ENCODE measurements at regions not wholly inside any gene's neighbourhood (a gene's known extent, or its start where the extent isn't known, plus 50 kb on each side); places are given as distances from the start of the nearest gene placed in this dataset.

GRCh38 chr4:3685081-3685645 is 81.0 kb upstream of the ADRA2C start:
- in situ Hi-C loops (cut with HindIII; ENCODE audit: low sequenced_read_pairs) = no loop called here

DNA sequence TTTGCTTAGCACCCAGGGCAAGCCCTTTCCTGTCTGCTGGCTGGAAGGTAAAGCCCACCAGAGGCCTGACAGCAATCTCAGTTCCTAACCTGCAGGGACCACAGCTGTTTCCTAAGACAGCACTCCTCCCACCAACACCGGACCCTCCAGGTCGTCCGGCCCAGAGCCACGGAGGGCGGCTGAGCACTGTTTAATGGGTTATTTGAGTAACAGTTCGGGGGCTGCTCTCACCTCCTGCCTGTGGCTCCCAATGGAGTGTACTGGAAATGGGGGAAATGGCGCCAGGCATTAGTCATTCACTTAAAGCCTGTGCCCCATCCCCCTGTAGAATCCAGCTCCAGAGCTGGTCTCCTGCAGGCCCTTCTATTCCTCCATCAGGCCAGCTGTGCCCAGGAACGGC is 81.6 kb upstream of the ADRA2C start:
- in situ Hi-C loops (cut with HindIII; ENCODE audit: low sequenced_read_pairs) = no loop called here

DNA sequence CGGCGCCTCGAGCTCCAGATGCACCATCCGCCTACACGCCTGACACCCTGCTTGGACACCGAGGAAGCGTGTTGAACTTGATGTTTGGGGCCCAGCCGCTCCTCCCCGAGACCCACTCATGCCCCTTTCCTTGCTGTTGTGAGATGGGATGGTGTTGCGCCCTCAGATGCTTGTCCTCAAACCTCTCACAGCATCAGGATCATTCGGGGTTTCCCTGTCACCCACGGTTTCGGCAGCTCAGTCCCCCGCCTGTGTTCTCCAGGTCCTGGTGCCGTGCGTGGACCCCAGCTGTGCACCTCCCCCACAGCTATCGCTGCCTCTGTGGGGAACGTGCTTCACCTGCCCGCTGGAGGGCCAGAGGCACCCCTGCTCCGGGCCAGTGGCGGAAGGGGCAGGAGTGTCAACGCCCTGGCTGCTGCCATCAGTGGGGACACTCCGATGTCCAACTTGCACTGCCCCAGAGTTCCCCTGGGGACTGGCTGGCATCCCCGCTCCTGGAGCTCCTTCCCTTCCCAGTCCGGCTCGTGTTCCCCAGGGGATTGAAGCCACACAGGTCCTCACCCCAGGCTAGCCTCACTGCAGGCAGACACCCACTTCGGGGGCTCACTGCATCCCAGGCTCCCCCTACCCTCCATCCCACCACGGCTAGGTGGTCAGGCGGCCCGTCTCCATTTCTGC is 82.3 kb upstream of the ADRA2C start:
- in situ Hi-C loops (cut with HindIII; ENCODE audit: low sequenced_read_pairs) = no loop called here

GRCh38 chr4:3683077-3683743 is 83.0 kb upstream of the ADRA2C start:
- in situ Hi-C loops (cut with HindIII; ENCODE audit: low sequenced_read_pairs) = no loop called here

DNA sequence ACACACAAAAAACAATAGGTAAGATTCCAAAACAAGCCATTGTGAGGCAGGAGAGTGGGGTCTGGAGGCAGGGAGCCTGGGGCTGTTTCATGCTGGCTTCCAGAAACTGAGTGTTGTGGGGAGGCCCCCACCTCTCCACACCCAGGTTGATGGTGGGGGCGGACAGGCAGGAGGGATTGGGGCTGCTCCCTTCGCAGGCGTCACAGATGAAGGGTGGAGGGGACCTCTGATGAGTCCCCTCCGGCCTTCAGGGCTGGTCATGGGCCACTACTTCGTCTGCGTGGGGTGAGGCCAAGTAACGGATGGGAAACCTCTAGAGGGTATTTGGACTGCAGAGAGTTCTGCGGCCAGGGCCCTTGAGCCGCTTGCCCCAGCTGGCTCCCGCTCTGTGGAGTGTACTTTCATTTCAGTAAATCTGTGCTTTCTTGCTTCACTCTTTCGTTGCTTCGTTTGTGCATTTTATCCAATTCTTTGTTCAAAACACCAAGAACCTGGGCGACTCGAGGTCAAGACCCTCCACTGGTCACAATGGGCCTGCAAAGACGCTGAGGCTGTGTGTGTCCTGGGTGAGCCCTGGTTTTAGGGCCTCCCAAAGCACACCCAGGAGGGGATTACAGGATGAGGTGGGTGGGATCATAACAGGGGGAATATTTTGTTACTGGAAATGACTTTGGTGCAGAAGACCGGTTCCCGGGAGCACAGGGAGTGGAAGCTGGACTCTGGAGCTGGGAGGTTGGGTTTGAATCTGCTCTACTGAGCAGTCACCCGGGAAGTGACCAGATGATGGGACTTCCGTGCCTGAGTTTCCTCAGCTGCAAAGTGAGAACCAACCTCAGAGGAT is 83.7 kb upstream of the ADRA2C start:
- in situ Hi-C loops (cut with HindIII; ENCODE audit: low sequenced_read_pairs) = no loop called here

GRCh38 chr4:3681191-3681590 is 85.0 kb upstream of the ADRA2C start:
- in situ Hi-C loops (cut with HindIII; ENCODE audit: low sequenced_read_pairs) = no loop called here

DNA sequence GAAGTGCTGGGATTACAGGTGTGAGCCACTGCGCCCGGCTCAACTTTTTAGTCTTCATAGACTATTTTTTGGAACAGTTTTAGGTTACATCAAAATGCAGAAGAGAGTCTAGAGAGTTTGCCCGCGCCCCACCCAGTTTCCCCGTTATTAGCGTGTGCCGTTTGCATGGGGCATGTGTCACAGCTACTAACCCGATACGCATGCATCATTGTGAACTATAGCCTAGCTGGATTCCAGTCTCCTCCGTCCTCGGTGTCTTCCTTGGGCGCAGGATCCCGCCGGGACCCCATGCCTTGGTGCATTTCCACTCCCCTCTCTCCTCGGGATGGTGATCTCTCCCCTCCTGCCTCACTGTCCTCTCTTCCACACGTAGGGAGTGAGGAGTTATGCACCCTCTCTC is 85.5 kb upstream of the ADRA2C start:
- in situ Hi-C loops (cut with HindIII; ENCODE audit: low sequenced_read_pairs) = no loop called here

DNA sequence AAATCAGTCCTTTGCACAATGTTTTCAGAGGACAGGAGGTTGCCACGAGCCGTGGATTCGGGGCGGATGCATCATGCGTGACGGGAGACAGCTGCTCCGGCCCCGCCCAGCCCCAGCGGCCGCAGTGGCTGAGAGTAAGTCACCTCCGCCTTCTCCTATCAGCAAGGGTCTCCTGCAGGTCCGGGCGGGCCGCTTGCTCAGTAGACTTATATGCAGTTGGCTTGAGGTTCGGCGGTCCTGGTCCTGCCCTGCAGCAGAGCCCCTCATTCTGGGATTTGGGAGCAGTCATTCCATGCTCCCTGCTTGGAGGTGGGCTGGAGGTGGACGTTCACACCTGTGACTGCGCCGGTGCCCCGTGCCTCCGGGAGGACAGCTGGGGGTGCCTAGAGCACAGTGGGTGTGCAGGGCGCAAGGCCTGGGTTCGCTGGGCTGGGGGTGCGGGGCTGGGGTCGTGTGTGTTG is 86.3 kb upstream of the ADRA2C start:
- in situ Hi-C loops (cut with HindIII; ENCODE audit: low sequenced_read_pairs) = no loop called here

DNA sequence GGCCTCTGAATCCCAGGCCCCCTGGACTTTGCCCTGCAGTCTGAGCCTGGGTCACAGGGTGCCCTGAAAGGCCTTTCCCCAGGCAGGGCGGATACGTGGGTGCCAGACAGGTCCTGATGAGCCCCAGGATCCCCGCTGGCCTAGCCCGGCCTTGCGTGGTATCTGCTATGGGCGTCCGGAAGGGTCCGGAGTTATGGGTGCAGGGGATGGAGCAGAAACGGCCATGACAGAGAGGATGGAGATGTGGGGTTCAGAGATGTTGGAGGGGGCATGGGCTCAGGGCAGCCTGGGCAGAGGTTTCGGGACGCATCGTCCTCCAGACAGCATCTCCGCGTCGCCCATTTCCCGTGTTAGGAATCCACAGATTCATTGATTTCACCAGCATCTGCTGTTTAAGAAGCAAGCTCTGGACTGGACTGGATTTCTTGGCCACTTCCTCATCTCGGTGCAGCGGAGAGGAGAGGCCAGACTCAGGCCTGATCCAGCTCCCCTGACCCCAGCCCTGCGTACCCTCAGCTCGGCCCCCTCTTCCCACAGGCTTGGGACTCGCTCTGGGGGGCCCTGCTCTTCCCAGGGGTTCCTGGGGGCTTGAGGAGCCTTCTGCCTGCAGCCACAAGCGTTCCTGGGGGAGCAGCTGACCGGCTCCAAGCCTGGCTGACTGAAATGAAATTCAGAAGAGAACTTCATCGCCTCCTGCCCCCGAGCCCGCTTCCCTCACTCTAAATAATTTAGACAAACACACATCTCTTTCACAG is 86.9 kb upstream of the ADRA2C start:
- in situ Hi-C loops (cut with HindIII; ENCODE audit: low sequenced_read_pairs) = no loop called here

DNA sequence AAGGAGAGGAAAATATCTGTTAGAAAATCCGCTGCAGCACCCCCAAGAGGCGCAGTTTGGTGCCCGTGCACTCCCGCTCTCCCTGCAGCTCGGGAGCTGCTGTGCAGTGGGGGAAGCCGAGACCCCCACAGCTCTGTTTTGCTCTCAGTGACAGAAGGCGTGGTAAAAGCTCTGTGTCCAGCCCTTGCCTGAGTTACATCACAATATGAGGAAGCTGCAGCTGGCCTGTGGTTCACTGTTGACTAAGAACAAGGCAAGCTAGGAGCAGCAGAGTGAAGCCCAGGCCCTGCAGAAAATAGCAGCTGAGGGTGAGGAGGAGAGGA is 88.5 kb upstream of the ADRA2C start:
- in situ Hi-C loops (cut with HindIII; ENCODE audit: low sequenced_read_pairs) = no loop called here

DNA sequence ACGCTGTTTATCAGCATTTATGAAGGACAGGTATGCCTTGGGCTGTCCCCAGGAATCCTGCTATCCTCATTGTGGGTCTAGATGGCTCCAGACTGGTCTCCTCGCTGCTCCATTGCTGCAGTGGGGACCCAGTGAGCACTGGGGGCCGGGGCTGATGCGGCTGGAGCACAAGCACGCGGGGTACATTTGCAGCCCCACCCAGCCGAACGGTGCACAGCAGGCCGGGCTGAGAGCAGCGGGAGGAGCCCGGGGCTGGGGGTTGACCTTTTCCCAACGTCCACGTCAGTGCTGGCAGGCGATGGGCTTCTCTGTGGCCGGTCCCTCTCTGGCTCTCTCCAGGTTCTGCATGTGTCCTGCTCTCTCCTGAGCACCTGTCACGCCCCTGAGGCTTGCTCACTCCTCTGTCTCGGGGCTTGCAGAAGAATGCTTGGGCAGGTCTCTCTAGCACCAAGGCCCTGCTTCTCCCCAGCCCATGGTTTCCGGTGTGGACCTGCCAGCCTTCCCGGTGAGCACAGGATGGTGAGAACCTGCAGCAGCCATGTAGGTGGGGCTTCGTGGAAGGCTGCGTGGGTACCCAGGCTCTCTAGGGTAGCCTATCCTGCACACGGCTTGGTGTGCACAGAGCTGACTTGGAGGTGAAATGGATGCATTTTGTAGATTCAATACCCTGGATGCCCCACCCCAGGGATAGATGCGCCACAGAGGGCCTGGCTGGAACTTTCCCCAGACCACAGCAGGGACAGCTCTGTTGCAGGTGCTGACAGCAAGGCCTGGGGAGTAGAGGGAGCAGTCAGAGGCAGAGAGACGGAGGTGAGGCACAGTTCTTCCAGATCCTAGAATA is 89.1 kb upstream of the ADRA2C start:
- in situ Hi-C loops (cut with HindIII; ENCODE audit: low sequenced_read_pairs) = no loop called here

DNA sequence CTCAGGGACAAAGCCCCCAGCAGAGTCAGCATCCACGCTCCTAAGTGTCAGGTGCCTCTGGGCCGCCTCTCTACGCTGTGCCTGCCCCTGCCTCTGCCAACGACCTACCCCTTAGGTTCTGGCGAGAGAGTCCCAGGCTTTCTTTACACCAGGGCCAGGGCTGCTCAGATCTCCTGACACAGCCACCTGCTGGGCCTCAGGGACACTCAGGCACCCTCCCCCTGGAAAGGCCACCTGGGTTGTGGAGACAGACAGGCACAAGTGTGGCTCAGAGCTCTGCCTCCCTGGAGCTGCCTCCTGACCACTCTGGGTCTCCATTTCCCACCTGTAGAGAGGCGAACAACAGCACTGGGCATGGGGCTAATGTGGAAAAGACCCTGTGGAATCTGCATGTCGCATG is 90.0 kb upstream of the ADRA2C start:
- in situ Hi-C loops (cut with HindIII; ENCODE audit: low sequenced_read_pairs) = no loop called here

- in situ Hi-C loops (cut with HindIII; ENCODE audit: low sequenced_read_pairs) = no loop called here
Observed at GRCh38 chr4:3675251-3676115, 90.7 kb upstream of the ADRA2C start.

DNA sequence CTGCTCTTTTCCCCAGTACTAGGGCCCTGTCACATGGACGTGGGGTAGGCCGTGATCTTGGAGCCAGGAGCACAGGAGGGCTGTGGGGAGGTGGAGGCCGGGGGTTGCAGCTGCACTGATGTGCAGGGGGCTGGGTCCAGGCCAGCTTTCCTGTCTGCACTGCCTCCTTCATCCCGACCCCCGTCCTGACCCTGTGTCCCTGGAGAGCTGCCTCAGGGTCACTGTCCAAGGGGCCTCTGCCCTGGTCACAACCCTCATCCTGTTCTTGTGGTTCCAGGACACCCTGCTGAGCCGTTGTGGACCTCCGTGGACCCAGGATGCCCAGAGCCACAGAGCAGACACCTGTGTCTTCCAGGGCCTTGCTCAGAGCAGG is 91.7 kb upstream of the ADRA2C start:
- in situ Hi-C loops (cut with HindIII; ENCODE audit: low sequenced_read_pairs) = loop anchor here (5.0 kb wide), 2 partner anchors 63 to 103 kb away; no protein-coding TSS in a partner anchor

GRCh38 chr4:3673716-3674478 is 92.3 kb upstream of the ADRA2C start:
- in situ Hi-C loops (cut with HindIII; ENCODE audit: low sequenced_read_pairs) = loop anchor here (5.0 kb wide), 2 partner anchors 63 to 103 kb away; no protein-coding TSS in a partner anchor

- in situ Hi-C loops (cut with HindIII; ENCODE audit: low sequenced_read_pairs) = loop anchor here (5.0 kb wide), 2 partner anchors 64 to 104 kb away; no protein-coding TSS in a partner anchor
Observed at GRCh38 chr4:3673176-3673575, 93.0 kb upstream of the ADRA2C start.

DNA sequence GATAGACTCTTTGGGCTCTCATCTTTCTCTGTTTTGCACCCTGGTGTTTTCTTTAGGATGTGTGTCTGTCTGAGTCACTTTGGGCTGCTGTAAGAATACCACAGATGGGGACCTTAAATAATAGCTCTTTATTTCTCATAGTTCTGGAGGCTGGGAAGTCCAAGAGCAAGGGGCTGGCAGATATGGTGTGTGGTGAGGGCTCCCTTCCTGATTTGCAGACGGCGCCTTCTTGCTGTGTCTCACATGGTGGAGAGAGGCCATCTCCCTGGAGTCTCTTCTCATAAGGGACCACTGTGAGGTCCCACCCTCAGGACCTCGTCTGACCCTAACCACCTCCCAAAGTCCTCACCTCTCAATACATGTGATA is 93.7 kb upstream of the ADRA2C start:
- in situ Hi-C loops (cut with HindIII; ENCODE audit: low sequenced_read_pairs) = loop anchor here (5.0 kb wide), 2 partner anchors 65 to 105 kb away; no protein-coding TSS in a partner anchor

Measured in endothelial cell of hepatic sinusoid (primary cell).